SK-N-SH (cell line): ENCODE measurements at regions not wholly inside any gene's neighbourhood (a gene's known extent, or its start where the extent isn't known, plus 50 kb on each side); places are given as distances from the start of the nearest gene placed in this dataset.
"Not testable (repeated sequence)": the region's sequence is repeated elsewhere in the genome, so short reads cannot be mapped to it uniquely, and the experiment has no call there.

Experiments used
- CTCF ChIA-PET: fragments of 300-600, 350-600 bp; formaldehyde crosslinking; extraction: SDS; loops from one replicate; lab custom pipeline; 2021; lab: Yijun Ruan, JAX
- POLR2A ChIA-PET: fragments of 350-600 bp; sonication (Branson Sonifier 250); formaldehyde crosslinking; extraction: SDS; loops from one replicate; lab custom pipeline; 2020; ENCODE audit warnings: antibody characterized with exemption, inconsistent platforms; lab: Yijun Ruan, JAX
- DNase-seq: peaks from one replicate; pipeline ENCODE4 v3.0.0; 2012
- H2AFZ ChIP-seq: fragments of 200-600 bp; sonication (generic); 2 replicates; pipeline ENCODE4 v1.8.1; 2016; ENCODE audit warnings: antibody characterized with exemption, mild to moderate bottlenecking, low read depth
- H3F3A ChIP-seq: fragments of 200-600 bp; sonication (generic); replicated peaks from 2 replicates; pipeline ENCODE3; 2016; ENCODE audit warnings: antibody characterized with exemption, mild to moderate bottlenecking; ENCODE audit not compliant: insufficient read depth
- H3K27ac ChIP-seq, 2 experiments: fragments of 200-500 bp in 1 of 2; fragments of 200-600 bp in 1 of 2; sonication (Bioruptor generic) in 1 of 2; sonication (generic), shearing (Covaris generic) in 1 of 2; 2 replicates each; pipeline versions ENCODE4 v1.5.1 to v1.6.1; 2014 to 2016; ENCODE audit warnings: low read depth in 2 of 2, inconsistent platforms in 1 of 2, low read length in 1 of 2, mild to moderate bottlenecking in 1 of 2, mixed read lengths in 1 of 2
- H3K27me3 ChIP-seq: fragments of 200-600 bp; sonication (generic), shearing (Covaris generic); 2 replicates; pipeline ENCODE4 v1.6.1; 2016; ENCODE audit warnings: mixed run types; ENCODE audit not compliant: insufficient read depth
- H3K36me3 ChIP-seq, 2 experiments: fragments of 200-500 bp in 1 of 2; fragments of 200-600 bp in 1 of 2; sonication (Bioruptor generic) in 1 of 2; sonication (generic) in 1 of 2; replicated peaks in 1 of 2; 2 replicates each; pipeline versions ENCODE3 to v1.5.1; 2014 to 2016; ENCODE audit warnings: low read length in 1 of 2, mild to moderate bottlenecking in 1 of 2; ENCODE audit not compliant: insufficient read depth in 2 of 2, control insufficient read depth in 1 of 2
- H3K4me1 ChIP-seq, 2 experiments: fragments of 200-500 bp in 1 of 2; fragments of 200-600 bp in 1 of 2; sonication (Bioruptor generic) in 1 of 2; sonication (generic), shearing (Covaris generic) in 1 of 2; 2 replicates each; pipeline versions ENCODE4 v1.5.1 to v1.6.1; 2014 to 2016; ENCODE audit warnings: low read depth in 1 of 2, low read length in 1 of 2, mixed run types in 1 of 2; ENCODE audit not compliant: insufficient read depth in 2 of 2, control insufficient read depth in 1 of 2
- H3K4me2 ChIP-seq: fragments of 200-600 bp; sonication (generic), shearing (Covaris generic); 2 replicates; pipeline ENCODE4 v1.6.1; 2017; ENCODE audit warnings: mixed run types
- H3K4me3 ChIP-seq, 2 experiments: fragments of 200-500 bp in 1 of 2; fragments of 200-600 bp in 1 of 2; sonication (Bioruptor generic) in 1 of 2; sonication (generic), shearing (Covaris generic) in 1 of 2; 2 replicates each; pipeline versions ENCODE4 v1.5.1 to v1.8.1; 2014 to 2016; ENCODE audit warnings: low read depth in 2 of 2, inconsistent platforms in 1 of 2, low read length in 1 of 2, mild to moderate bottlenecking in 1 of 2, mixed read lengths in 1 of 2, moderate library complexity in 1 of 2
- H3K79me2 ChIP-seq: fragments of 200-600 bp; sonication (generic); 2 replicates; pipeline ENCODE4 v1.8.1; 2017; ENCODE audit warnings: mild to moderate bottlenecking; ENCODE audit not compliant: insufficient read depth
- H3K9ac ChIP-seq: fragments of 200-600 bp; sonication (generic); 2 replicates; pipeline ENCODE4 v1.6.1; 2017; ENCODE audit warnings: mixed run types
- H3K9me2 ChIP-seq: fragments of 200-600 bp; sonication (generic); 2 replicates; pipeline ENCODE4 v1.6.1; 2017; ENCODE audit warnings: mixed run types
- H3K9me3 ChIP-seq: fragments of 200-600 bp; sonication (generic); 2 replicates; pipeline ENCODE4 v1.6.1; 2017; ENCODE audit warnings: mixed run types, mild to moderate bottlenecking, moderate library complexity
- H4K20me1 ChIP-seq: fragments of 200-600 bp; sonication (generic); 2 replicates; pipeline ENCODE4 v1.6.1; 2017; ENCODE audit warnings: mild to moderate bottlenecking, mixed run types; ENCODE audit not compliant: insufficient read depth
- EZH2phosphoT487 ChIP-seq: fragments of 200-600 bp; sonication (generic); IDR thresholded peaks from 2 replicates; pipeline ENCODE4 v1.6.1; 2017; ENCODE audit warnings: low read depth, mixed run types, mild to moderate bottlenecking, antibody characterized with exemption, moderate library complexity, borderline replicate concordance
- FOXJ3 ChIP-seq: sonication (generic); formaldehyde crosslinking; IDR thresholded peaks from 2 replicates; pipeline ENCODE4 v1.5.1; 2020; ENCODE audit warnings: mild to moderate bottlenecking, missing genetic modification reagents
- RFX5 ChIP-seq: IDR thresholded peaks from 2 replicates; pipeline ENCODE4 v1.6.1; 2012; ENCODE audit warnings: mild to moderate bottlenecking, improper control_type of control experiment, low read length
- RXRA ChIP-seq: IDR thresholded peaks from 2 replicates; pipeline ENCODE4 v1.4.0; 2012; ENCODE audit warnings: low read depth, mild to moderate bottlenecking, borderline replicate concordance
- SMC3 ChIP-seq: IDR thresholded peaks from 2 replicates; pipeline ENCODE4 v1.6.1; 2012; ENCODE audit warnings: low read depth, low read length, improper control_type of control experiment
- TAF1 ChIP-seq: IDR thresholded peaks from 2 replicates; pipeline ENCODE4 v1.6.1; 2012; ENCODE audit warnings: low read depth, mild to moderate bottlenecking, low read length, moderate library complexity, borderline replicate concordance
- TEAD4 ChIP-seq: IDR thresholded peaks from 2 replicates; pipeline ENCODE4 v1.4.0; 2012; ENCODE audit warnings: mild to moderate bottlenecking, borderline replicate concordance; ENCODE audit not compliant: insufficient read depth
- WGBS: methylation state at CpG from one replicate; pipeline ENCODE4 v1.1.6; 2017; ENCODE audit warnings: low lambda C conversion rate; 5-methylcytosine and 5-hydroxymethylcytosine counted together
- TF ChIP-seq, protein P1 (sequence below): fragments of 200-600 bp; sonication (generic); IDR thresholded peaks from 2 replicates; pipeline ENCODE4 v1.6.1; 2017; ENCODE audit warnings: antibody characterized with exemption, mild to moderate bottlenecking, moderate library complexity
- TF ChIP-seq, protein P2 (sequence below): IDR thresholded peaks from 2 replicates; pipeline ENCODE4; 2012
- TF ChIP-seq, protein P3 (sequence below): IDR thresholded peaks from 2 replicates; pipeline ENCODE4 v1.4.0; 2012; ENCODE audit warnings: low read depth, borderline replicate concordance

DNA sequence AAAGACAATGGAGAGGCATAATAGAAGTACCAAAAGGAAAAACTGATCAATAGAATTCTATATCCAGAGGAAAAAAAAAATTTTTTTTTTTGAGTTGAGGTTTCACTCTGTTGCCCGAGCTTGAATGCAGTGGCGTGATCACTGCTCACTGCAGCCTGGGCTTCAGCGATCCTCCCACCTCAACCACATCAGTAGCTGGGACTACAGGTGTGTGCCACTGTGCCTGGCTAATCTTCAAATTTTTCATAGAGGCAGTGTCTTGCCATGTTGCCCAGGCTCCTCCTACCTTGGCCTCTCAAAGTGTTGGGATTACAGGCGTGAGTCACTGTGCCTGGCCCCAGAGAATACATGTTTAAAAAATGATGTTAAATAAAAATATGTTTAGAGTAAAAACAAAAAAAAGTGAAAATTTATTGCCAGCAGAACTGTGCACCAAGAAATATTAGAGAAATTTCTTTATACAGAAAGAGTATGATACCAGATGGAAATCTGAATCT lies 154.3 kb upstream of the ZBTB20 start:
- Histone ChIP-seq H3F3A (no peaks in the 10 kb centered on the region), H3K4me3 (no peak overlapping the region), H3K27ac (no peak overlapping the region)
- CTCF ChIA-PET: no interaction called here
- TF ChIP-seq RFX5 (no peak), RXRA (no peak), EZH2phosphoT487 (no peak), SMC3 (no peak), TEAD4 (no peak), FOXJ3 (CRISPR knock-in tag) (no peak), TAF1 (no peak)
- TF ChIP-seq, protein P1, sequence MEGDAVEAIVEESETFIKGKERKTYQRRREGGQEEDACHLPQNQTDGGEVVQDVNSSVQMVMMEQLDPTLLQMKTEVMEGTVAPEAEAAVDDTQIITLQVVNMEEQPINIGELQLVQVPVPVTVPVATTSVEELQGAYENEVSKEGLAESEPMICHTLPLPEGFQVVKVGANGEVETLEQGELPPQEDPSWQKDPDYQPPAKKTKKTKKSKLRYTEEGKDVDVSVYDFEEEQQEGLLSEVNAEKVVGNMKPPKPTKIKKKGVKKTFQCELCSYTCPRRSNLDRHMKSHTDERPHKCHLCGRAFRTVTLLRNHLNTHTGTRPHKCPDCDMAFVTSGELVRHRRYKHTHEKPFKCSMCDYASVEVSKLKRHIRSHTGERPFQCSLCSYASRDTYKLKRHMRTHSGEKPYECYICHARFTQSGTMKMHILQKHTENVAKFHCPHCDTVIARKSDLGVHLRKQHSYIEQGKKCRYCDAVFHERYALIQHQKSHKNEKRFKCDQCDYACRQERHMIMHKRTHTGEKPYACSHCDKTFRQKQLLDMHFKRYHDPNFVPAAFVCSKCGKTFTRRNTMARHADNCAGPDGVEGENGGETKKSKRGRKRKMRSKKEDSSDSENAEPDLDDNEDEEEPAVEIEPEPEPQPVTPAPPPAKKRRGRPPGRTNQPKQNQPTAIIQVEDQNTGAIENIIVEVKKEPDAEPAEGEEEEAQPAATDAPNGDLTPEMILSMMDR: no peak
- TF ChIP-seq, protein P2, sequence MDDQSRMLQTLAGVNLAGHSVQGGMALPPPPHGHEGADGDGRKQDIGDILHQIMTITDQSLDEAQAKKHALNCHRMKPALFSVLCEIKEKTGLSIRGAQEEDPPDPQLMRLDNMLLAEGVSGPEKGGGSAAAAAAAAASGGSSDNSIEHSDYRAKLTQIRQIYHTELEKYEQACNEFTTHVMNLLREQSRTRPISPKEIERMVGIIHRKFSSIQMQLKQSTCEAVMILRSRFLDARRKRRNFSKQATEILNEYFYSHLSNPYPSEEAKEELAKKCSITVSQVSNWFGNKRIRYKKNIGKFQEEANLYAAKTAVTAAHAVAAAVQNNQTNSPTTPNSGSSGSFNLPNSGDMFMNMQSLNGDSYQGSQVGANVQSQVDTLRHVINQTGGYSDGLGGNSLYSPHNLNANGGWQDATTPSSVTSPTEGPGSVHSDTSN: no peak
- TF ChIP-seq, protein P3, sequence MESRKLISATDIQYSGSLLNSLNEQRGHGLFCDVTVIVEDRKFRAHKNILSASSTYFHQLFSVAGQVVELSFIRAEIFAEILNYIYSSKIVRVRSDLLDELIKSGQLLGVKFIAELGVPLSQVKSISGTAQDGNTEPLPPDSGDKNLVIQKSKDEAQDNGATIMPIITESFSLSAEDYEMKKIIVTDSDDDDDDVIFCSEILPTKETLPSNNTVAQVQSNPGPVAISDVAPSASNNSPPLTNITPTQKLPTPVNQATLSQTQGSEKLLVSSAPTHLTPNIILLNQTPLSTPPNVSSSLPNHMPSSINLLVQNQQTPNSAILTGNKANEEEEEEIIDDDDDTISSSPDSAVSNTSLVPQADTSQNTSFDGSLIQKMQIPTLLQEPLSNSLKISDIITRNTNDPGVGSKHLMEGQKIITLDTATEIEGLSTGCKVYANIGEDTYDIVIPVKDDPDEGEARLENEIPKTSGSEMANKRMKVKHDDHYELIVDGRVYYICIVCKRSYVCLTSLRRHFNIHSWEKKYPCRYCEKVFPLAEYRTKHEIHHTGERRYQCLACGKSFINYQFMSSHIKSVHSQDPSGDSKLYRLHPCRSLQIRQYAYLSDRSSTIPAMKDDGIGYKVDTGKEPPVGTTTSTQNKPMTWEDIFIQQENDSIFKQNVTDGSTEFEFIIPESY: no peak
- TF ChIP-seq, all 33 proteins: peak for 0
- Histone ChIP-seq H3K4me2 (no peak overlapping the region), H3K9ac (no peak overlapping the region), H3K9me2 (no peaks in the 10 kb centered on the region), H2AFZ (no peak overlapping the region), H3K4me1 (no peaks in the 10 kb centered on the region), H3K79me2 (no peaks in the 10 kb centered on the region), H3K36me3 (no peaks in the 10 kb centered on the region), H3K27me3 (no peaks in the 10 kb centered on the region), H4K20me1 (no peaks in the 10 kb centered on the region), H3K9me3 (no peaks in the 10 kb centered on the region)
- POLR2A ChIA-PET: no interaction called here
- no peak for DNase-seq
- 84% methylated on average over 4 of the region's 4 CpGs for WGBS

DNA sequence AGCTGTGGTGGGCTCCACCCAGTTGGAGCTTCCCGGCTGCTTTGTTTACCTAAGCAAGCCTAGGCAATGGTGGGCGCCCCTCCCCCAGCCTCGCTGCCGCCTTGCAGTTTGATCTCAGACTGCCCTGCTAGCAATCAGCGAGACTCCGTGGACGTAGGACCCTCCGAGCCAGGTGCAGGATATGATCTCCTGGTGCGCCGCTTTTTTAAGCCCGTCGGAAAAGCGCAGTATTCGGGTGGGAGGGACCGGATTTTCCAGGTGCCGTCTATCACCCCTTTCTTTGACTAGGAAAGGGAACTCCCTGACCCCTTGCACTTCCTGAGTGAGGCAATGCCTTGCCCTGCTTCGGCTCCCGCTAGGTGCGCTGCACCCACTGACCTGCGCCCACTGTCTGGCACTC lies 170.9 kb upstream of the ZBTB20 start:
- H3K9me3 ChIP-seq, H3K4me3 ChIP-seq, POLR2A ChIA-PET, H3K36me3 ChIP-seq, H3K27ac ChIP-seq, H3K9ac ChIP-seq, H3K27me3 ChIP-seq, CTCF ChIA-PET, H3K79me2 ChIP-seq, DNase-seq, H3K9me2 ChIP-seq, H3F3A ChIP-seq, H4K20me1 ChIP-seq, H3K4me2 ChIP-seq, H2AFZ ChIP-seq: not testable (repeated sequence)
- WGBS: 97% methylated on average over 13 of the region's 20 CpGs
- H3K4me1 ChIP-seq: peaks cover 0 to 13% of the 10 kb centered on the region in 2 experiments; a peak in 2 of 4 replicates
